Kidney tubule cell (primary cell): ENCODE measurements at regions not wholly inside any gene's neighbourhood (a gene's known extent, or its start where the extent isn't known, plus 50 kb on each side); places are given as distances from the start of the nearest gene placed in this dataset.

Experiments used
- DNase-seq: peaks from one replicate; pipeline ENCODE4 v3.0.0-alpha.2; 2018; ENCODE audit warnings: low spot score

DNA sequence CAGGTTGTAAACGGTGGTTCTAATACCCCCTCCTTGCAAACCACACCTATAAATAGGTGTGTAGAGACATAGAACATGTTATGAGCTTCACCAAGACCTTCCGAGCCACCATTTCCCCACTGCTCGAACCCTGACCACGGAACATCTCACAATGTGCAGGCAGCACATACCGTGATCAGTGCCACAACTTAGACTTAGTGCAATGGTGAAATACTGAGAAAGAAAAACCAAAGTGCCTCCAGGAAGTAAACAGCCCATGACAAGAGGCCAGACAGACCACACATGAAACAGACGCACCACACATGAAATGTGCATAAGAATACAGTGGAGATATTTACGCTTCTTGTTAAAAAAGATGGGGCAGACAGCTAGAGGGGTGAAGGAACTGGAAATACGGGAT is 166.9 kb upstream of the CCND2 start:
- no peak for DNase-seq

DNA sequence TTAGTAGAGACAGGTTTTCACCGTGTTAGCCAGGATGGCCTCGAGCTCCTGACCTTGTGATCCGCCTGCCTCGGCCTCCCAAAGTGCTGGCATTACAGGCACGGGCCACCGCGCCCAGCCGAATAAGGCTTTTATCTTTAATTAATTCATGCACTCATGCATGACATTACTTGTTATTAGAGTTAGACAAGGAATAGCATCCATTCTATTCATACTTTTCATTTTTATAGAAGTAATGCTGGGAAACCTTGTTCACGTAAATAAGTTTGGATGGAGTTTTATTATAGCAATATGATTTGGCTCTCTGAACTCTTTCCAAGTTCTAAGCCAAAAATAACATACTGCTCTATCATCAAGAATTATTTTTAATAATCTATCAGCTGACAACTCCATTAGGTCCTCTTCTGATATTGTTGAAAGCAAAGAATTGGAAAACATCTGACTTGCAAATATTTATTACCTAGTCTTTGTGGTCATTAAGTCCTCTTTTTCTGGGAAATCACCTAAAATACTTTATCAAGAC is 168.8 kb upstream of the CCND2 start:
- no peak for DNase-seq

DNA sequence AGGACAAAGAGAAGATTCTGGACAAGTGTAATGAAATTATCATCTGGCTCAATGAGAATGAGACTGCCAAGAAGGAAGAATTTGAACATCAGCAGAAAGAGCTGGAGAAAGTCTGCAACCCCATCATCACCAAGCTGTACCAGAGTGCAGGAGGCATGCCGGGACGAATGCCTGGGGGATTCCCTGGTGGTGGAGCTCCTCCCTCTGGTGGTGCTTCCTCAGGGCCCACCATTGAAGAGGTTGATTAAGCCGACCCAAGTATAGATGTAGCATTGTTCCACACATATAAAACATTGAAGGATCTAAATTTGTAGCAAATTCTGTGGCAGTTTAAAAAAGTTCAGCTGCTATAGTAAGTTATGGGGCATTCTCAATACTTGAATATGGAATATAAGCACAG is 174.3 kb upstream of the CCND2 start:
- DNase-seq: no peak

DNA sequence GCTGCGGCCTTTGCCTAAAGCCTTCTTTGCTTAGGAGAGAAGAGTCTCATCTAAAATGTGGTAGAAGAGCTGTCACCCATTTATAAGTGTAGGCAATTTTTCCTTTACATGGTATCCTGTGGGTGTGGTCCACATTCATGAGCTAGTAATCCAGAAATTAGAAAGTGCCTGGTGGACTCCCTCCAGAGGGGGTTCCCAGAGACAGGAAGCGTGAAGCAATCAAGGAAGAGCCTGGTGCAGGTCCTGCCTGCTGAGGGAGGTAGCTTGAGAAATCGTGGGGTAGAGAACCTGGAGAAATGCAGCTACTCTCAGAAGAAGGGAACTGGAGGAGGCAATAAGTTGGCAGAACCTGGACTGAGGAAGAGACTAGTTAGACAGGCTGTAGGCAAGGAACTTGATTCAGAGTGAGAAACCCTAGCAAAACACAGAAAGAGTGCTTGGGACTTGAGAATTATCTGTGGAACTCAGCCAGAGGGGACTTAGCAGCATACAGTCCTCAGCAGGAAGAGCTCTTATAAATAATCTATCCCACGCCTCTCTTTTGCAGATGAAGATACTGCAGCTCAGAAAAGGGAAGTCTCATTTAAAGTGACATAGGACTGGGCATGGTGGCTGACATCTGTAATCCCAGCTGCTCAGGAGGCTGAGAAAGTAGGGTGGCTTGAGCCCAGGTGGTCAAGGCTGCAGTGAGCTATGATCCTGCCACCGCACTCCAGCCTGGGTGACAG is 182.4 kb upstream of the CCND2 start:
- DNase-seq: no peak

DNA sequence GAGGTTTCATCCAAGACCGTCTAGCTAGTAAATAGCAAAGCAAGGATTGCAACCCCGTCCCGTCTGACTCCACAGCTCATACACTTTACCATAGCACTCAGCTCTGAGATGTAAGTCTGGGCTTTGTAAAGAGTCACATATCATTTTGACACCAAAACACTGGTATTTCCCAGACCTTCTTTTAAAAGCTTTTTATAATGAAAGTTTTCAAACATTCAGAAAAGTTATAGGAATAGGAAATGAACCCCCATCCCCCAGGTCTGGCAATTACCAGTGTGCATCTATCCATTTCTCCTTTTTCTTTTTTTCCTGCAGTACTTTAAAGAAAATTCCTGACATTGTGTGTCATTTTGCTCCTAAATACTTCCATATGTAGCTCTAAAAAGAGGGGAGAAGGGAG is 183.6 kb upstream of the CCND2 start:
- DNase-seq: no peak

DNA sequence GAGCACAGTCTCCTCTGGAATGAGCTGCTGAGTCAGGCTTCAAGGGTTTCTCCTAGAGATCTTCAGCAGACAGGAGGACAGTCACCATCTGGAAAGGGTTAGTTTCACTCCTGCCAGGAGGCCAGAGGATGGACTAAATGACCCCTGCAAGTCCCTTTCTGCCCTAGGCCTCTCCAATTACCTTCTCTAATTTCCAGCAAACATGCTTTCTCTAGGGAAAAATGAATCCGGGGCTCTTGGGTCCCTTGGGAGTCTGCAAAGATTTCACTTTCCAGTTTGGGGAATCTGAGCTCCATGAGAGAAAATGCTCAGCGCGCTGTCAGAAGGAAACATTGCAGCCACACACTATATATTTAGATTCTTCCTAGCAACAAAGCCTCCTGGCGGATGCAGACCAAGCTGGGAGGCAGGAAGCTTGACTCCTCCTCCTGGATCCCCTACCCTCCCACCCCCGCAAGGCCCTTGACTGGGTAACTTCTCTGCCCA is 184.4 kb upstream of the CCND2 start:
- DNase-seq: no peak

DNA sequence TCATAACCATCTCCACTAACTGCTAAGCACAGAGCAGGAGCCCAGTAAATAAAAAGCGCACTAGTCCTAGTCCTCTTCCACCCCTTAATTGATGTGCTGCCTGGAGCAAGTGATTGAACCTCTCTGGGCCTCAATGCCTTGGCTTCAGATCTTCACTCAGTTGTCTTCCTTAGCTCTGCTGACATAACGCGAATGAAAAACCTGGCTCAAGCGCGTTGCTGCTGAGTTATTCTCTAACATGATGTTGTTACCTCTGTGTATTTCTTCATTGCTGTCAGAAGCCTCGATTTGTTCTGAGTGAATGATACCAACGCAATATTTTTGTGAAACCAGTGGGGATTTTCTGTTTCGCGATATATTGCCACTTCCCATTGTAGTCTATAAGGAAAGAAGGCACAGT is 185.1 kb upstream of the CCND2 start:
- DNase-seq: no peak

DNA sequence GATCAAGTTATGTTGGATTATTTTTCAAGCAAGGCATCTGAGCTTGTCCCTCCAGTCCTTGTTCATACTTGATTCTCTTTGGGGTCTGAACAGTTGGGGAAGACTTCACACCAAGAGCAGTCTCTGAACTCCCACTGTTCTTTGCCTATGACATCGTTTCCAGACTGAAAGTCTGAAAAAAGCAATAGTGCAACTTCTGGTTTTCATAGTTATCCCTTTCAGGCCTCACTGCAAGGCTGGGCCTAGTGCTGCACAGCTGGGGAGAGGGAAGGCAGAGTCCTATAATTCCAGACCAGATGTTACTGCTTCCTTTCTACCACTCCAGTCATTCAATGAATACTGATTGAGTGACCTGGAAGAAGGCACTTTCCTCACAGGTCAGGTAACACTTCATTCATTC is 187.1 kb upstream of the CCND2 start:
- no peak for DNase-seq

DNA sequence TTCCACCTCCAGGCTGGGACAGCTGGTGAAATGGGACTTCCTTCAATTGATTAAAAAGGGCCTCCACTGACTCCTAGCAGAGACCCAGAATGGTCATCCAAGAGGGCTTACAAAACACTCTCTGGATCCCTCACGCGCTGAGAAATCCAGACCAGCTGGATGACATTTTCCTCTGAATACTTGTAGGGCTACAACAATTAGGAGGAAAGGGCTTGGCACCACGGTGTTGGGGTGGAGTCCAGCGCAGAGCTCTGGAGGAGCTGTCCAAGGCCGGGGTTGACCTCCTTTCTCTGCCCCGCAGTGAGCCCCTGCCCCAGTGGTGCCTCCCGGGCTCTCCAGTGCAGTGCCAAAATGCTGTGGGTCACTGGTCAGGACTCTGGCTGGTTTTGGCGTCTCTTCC is 189.0 kb upstream of the CCND2 start:
- DNase-seq: no peak

DNA sequence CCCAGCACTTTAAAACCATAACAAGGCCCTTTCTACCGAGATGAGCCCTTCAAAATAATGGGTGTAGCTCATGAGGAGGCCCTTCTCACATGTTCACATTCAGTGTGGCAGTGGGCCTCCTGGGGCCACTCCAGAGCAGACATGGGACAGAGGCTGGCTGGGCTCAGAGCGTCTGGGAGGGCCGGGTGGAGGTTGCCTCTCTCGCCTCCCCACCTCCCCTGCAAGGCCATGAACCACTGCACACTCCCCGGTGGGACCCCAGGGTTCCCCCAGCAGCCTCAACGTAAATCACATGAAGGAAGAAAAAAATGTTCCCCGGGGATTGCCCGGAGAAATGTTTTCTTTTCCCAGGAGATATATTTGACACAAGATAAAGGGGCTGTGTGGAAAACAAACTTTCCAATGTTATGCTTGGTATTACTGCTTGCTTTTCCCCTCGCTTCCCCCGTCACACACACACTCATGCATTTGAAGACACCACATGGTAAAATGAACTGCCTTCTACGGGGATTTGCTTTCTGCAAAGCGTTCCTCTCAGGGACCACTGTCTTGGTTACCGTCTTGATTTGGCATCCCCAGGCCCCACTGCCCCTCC is 190.7 kb upstream of the CCND2 start:
- no peak for DNase-seq

DNA sequence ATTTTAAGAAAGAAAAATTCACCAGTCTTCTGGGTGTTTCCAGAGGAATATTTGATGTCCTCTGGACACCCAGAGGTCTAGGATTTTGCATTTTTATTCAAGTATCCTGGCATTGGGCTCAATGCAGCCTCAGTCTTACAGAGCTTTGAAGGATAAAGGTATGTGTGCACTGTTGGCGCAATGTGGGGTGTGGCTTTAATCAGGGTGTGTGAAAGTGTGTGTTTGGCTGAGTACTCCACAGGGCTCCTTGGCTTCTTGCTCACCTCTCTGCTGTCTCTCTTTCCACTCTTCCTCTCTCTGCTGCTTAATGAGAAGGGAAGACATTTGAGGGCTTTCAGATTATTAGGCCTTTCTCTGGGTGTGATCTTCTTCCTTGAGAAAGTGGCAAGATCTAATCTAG is 193.3 kb upstream of the CCND2 start:
- DNase-seq: no peak

DNA sequence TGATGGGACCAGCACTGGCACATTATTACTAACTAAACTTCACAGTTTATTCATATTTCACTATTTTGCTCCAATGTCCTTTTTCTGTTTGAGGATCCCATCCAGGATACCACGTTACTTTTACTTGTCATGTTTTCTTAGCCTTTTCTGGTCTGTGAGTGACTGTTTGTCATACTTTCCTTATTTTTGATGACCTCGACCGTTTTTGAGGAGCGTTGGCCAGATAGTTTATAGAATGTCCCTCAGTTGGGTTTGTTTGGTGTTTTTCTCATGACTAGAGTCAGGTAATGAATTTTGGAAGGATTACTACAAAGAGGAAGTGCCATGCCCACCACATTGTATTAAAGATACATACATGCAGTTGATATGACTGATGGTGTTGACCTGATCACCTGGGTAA is 199.4 kb upstream of the CCND2 start:
- DNase-seq: no peak

DNA sequence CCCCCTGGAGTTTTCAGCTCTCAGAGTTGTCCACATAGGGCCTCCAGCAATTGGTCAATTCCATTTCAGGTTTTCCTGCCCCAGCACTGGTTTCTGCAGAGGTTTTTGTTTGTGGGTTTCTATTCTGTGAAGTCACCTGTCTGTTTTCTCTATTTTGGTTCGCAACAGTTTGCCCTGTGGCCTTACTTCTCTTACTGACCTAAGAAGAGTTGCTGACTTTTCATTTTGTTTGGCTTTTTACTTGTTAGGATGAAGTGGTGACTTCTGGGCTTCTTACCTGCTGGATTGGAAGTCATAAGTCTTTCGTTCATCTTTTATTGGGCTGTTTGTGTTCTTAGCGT is 196.4 kb upstream of the PARP11 start:
- DNase-seq: no peak

DNA sequence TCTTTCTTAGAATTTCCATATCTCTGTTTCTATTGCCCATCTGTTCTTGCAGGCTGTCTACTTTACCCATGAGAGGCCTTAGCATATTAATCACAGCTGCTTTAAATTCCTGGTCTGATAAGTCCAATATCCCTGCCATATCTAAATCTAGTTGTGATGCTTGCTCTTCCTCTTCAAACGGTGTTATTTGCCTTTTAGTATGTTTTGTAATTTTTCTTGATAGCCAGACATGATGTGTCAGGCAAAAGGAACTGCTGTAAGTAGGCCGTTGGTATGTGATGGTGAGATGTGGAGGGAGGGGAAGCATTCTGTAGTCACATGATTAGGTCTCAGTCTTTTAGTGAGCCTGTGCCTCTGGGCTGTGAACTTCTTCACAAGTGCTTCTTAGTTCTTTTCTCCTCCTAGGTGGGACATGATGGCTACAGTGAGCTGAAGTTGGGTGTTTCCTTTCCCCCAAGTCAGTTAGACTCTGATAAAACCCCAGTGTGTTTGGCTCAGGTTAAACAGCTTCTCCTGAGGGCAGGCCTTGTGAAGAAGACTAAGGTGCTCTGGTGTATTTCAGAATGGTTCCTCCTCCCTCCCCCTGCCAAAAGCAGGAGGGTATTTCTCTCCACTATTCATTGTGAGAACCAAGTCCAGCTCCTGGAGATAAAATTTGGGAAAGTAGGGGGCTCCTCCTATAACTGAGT is 195.9 kb upstream of the PARP11 start:
- no peak for DNase-seq

DNA sequence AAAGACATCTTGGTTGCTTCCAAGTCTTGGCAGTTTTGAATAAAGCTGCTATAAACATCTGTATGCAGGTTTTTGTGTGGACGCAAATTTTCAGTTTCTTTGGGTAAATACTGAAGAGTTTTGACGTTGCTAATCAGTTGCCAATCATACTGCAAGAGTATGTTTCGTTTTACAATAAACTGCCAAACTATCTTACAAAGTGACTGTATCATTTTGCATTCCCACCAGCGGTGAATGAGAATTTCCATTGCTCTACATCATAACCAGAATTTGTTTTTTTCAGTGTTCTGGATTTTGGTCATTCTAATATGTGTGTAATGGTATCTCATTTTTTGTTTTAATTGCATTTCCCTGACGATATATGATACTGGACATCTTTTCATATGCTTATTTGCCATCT is 190.8 kb upstream of the PARP11 start:
- no peak for DNase-seq

DNA sequence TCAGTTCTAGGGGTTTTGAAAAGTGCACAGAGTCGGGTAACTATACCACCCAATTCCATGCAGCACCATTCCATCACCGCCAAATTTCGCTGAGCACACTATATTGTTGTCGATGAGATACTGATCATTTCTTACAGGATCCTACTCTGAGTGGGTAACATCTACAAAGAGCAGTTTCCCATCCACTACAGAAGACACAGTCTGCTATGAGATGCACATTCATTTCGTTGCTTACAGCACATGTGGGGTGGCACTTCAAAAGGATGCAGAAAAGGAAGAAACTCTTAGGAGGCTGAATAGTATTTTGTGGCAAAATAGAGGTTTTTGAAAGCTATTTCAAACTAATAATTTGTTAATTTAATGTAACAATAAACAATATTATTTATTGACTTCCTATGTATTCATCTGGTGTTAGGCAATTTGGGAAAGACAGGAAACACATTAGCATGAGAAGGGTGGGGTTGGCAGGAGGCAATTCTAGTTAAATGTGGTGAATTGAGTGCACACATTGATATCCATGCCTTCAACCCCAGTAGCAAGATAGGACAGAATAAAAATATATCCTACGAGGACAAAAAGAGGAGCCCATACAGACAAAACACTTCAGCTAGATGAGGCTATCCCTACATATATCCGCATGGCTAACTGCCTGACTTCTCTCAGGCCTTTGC is 186.8 kb upstream of the PARP11 start:
- DNase-seq: no peak

DNA sequence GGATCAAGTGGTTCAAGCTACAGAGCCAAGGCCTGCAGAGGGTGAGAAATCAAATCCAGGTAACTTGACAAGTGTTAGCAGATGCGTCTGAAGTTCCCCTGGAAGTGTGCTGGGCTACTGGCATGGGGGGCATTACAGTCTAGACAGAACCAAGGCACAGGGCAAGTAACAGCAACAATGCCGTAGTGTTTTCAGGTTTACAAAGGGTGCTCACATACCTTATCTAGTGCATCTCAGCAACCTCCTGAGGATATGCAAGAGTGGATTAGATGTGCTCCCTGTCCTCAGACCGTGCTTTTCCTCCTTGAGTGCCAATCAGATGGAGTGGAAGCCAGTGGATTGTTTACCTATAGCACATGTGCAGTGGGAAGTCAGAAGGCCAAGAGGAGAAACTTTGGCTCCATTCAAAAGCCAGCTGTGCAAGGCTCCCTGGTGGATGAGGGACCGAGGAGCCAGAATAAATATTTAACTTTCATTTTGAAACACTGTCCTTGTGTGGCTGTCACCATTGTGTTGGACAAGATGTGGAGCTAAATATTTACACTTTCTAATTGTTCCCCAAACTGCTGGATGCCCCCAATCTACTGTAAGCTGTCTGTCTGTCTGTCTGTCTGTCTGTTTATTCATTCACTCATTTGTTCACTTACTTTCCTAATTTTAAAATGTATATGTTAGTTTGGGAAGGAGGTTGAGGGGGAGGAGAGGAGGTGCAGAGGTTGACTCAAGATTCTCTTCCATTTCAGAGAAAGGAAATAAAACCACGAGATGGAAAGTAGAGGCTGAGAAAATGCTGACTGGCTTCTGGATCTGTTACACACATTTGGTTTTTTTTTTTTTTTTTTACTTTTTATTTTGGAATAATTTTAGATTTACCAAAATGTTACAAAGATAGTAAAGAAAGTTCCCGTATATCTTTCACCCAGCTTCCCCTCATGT is 184.0 kb upstream of the PARP11 start:
- no peak for DNase-seq

DNA sequence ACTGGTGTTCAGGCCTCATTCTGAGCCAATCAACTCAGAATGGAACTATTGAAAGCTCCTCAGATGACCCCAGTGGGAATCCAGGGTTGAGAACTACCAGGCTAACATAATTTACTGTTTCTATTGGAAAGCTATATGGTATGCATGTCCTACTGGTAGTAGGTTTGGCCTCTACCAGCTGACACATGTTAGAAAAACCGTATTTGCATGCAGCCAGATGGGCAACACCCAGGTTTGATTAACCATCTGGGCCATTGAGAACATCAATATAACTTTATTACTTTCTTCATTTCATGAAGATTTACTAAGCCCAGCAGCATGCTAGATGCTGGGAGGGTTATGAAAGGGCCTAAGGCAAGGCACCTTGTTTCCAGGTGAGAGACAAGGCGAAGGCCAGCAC is 181.4 kb upstream of the PARP11 start:
- DNase-seq: no peak

DNA sequence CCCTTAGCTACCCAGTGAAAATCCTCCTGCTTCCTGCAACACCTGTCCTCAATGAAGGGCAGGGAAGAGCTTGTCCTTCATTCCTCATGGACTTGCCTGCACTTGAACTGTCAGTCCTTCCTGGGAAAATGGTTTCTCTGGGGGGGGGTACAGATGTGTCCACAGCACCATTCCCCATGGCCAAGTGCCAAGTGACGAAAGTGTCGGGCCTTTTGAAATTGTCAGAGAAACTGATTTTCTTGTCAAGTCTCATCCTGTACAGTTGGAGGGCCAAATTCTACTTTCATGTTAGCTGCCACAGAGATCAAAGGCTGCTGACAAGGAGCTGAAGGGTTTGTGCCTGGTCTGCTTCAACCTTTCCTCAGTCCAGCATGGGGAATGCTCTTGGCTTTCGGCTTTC is 179.5 kb upstream of the PARP11 start:
- no peak for DNase-seq

DNA sequence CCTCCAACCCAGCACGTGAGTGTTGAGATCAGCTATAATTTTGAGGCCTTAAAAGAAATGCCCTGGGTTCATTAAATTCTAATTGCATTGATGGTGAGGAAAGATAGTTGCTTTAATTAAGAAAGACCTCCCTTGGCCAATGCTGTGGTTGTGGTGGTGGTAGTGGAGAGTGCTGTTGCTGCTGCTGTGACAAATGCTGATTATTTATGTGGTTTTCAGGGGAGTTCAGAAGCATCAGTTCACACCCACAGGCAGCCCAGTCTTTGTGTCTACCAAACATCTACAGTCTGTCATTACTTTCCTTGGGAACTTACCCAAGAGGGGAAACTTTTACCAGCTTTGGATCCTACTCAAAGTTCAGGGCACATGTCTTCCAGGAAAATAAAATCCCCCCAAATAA is 178.4 kb upstream of the PARP11 start:
- DNase-seq: no peak

DNA sequence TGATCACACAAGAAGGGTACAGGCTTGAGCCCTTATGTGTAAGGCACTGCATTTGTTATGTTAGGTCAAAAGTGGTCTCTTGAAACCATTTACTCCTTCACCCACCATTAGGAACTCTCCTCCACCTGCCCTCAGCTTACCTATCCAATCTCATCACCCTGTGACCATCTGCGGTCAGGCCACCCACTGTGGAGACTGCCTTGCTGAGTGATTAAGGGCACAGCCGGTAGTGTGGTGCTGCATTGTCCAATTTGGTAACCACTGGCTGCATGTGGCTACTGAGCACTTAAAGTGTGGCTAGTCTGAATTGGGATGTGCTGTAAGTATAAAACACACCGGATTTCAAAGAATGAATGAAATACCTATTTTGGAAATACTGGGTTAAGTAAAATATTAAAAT is 177.1 kb upstream of the PARP11 start:
- DNase-seq: no peak
